SK-N-MC (cell line): ENCODE measurements at regions not wholly inside any gene's neighbourhood (a gene's known extent, or its start where the extent isn't known, plus 50 kb on each side); places are given as distances from the start of the nearest gene placed in this dataset.

ENCODE experiments used
- EZH2 ChIP-seq: fragments of 200-600 bp; sonication (generic); IDR thresholded peaks from one replicate; pipeline ENCODE4 v1.6.1; 2017; ENCODE audit warnings: antibody characterized with exemption
- POLR2AphosphoS5 ChIP-seq: IDR thresholded peaks from 2 replicates; pipeline ENCODE4 v1.6.1; 2012; ENCODE audit warnings: mild to moderate bottlenecking, low read depth, low read length, borderline replicate concordance

DNA sequence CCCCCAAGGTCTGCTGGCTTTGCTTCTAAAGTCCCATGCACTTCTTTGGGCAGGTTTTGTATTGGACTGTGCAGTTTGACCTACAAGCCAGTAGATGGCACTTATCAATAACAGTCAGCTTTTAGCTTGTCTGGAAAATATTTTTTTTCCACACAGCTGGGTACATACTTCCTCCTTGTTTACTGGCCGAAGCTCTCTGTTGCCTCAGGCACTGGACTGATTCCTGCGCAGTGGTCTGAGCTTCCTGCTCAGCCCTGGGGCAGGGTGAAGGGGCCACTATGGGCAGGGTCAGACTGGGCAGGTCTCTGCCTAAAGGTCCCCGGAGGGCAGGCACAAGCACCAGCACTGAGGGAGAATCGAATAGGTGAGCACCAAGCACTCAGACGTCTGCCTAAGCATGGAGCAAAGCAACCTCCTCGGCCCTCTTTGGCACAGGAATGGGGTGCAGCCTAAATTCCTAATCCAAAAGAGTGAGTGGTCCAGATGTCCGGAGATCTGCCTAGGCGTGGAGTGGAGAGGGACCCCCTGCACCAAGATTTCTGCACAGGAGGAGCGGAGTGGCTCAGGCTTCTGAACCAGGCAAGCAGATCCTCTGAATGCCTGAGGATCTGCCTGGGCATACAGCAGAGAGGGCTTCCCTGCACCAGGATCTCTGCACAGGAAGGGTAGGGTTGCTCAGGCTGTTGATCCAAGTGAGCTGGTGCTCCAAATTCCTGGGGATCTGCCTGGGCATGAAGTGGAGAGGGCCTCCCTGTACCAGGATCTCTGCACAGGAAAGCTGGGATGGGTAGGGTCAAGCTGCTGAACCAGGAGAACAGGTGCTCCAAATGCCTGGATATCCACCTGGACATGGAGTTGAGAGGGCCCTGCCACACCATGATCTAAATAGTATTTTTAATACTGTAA is 105.9 kb upstream of the C11orf58 start:
- TF ChIP-seq POLR2AphosphoS5 (no peak), EZH2 (no peak)
